Keratinocyte (primary cell): ENCODE measurements at regions not wholly inside any gene's neighbourhood (a gene's known extent, or its start where the extent isn't known, plus 50 kb on each side); places are given as distances from the start of the nearest gene placed in this dataset.

Experiments
- EZH2 ChIP-seq: IDR thresholded peaks from one replicate; pipeline ENCODE4 v1.6.1; 2012; ENCODE audit warnings: inconsistent platforms, mild to moderate bottlenecking, low read length, moderate library complexity
- TF ChIP-seq, protein P1 (sequence below), 3 experiments: IDR thresholded peaks in 1 of 3; conservative IDR thresholded peaks in 1 of 3; optimal IDR thresholded peaks in 1 of 3; 2 replicates in 2 of 3; 3 replicates in 1 of 3; pipeline versions ENCODE3 to v1.5.1; 2011; ENCODE audit warnings: low read length in 3 of 3, mild to moderate bottlenecking in 3 of 3, moderate library complexity in 2 of 3, control low read depth in 1 of 3, inconsistent platforms in 1 of 3; ENCODE audit not compliant: insufficient read depth in 2 of 3; ENCODE audit errors: extremely low read depth in 1 of 3

DNA sequence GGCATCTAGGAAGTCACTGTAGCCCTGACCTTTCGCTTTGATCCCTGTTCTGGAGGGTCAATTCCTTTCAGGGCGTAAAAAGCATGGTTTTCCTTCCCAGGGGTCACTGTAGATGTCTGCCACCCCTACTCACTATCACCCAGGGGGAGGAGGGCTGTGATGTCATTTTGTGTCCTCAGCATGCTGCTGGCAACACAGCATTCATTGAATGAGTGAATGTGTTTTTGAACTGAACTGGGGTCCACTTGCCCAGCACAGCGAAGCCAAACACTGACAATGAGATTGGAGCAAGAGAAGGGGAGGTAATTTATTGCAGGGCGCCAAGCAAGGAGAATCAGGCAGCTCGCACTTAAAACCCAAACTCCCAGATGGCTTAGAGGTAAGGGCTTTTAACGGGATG is 78.2 kb upstream of the PGBD5 start:
- TF ChIP-seq, protein P1, sequence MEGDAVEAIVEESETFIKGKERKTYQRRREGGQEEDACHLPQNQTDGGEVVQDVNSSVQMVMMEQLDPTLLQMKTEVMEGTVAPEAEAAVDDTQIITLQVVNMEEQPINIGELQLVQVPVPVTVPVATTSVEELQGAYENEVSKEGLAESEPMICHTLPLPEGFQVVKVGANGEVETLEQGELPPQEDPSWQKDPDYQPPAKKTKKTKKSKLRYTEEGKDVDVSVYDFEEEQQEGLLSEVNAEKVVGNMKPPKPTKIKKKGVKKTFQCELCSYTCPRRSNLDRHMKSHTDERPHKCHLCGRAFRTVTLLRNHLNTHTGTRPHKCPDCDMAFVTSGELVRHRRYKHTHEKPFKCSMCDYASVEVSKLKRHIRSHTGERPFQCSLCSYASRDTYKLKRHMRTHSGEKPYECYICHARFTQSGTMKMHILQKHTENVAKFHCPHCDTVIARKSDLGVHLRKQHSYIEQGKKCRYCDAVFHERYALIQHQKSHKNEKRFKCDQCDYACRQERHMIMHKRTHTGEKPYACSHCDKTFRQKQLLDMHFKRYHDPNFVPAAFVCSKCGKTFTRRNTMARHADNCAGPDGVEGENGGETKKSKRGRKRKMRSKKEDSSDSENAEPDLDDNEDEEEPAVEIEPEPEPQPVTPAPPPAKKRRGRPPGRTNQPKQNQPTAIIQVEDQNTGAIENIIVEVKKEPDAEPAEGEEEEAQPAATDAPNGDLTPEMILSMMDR (optimal IDR thresholded peaks at IDR 0.05 in 1 of 3, IDR thresholded peaks at IDR 0.05 in 1 of 3, conservative IDR thresholded peaks at IDR 0.05 in 1 of 3; ENCODE audit: extremely low read depth in 1 of 3, insufficient read depth in 2 of 3, low read length in 3 of 3), result no peak
- TF ChIP-seq EZH2, result no peak
